Sigmoid colon (tissue), 4 donors: ENCODE measurements at regions not wholly inside any gene's neighbourhood (a gene's known extent, or its start where the extent isn't known, plus 50 kb on each side); places are given as distances from the start of the nearest gene placed in this dataset.

Experiments used
- CTCF ChIP-seq, 4 experiments: fragments of 450-650 bp in 3 of 4; fragments of 200-600 bp in 1 of 4; IDR thresholded peaks; one replicate each; pipeline ENCODE4 v1.5.1; 2016 to 2019; ENCODE audit warnings: antibody characterized with exemption in 4 of 4, mild to moderate bottlenecking in 3 of 4, moderate library complexity in 2 of 4
- EP300 ChIP-seq, 4 donors: sonication (generic); formaldehyde crosslinking; IDR thresholded peaks; one replicate each; pipeline ENCODE4 v1.6.1; 2017; ENCODE audit warnings: antibody characterized with exemption in 4 of 4
- POLR2A ChIP-seq, 2 donors: fragments of 450-650 bp; IDR thresholded peaks; one replicate each; pipeline ENCODE4 v1.6.1; 2016; ENCODE audit warnings: antibody characterized with exemption in 2 of 2, mild to moderate bottlenecking in 2 of 2, moderate library complexity in 2 of 2
- POLR2AphosphoS5 ChIP-seq, 4 donors: sonication (generic); formaldehyde crosslinking; IDR thresholded peaks; one replicate each; pipeline ENCODE4 v1.6.1; 2017; ENCODE audit warnings: antibody characterized with exemption in 4 of 4

- TF ChIP-seq CTCF (IDR thresholded peaks at IDR 0.05) (no peak), EP300 (IDR thresholded peaks at IDR 0.05) (no peak), POLR2A (IDR thresholded peaks at IDR 0.05) (no peak), POLR2AphosphoS5 (IDR thresholded peaks at IDR 0.05) (no peak)
Measured at GRCh38 chr18:47582093-47582492, 330.6 kb upstream of the SKOR2 start.
